Loucy (cell line): ENCODE measurements at regions not wholly inside any gene's neighbourhood (a gene's known extent, or its start where the extent isn't known, plus 50 kb on each side); places are given as distances from the start of the nearest gene placed in this dataset.

Experiments used
- H2AFZ ChIP-seq: fragments of 200-600 bp; sonication (generic); 2 replicates; pipeline ENCODE4 v1.6.0; 2016; ENCODE audit warnings: antibody characterized with exemption, mild to moderate bottlenecking, low read length, moderate library complexity
- H3F3A ChIP-seq: fragments of 200-600 bp; 2 replicates; pipeline ENCODE4 v1.6.0; 2016; ENCODE audit warnings: antibody characterized with exemption, low read depth, mild to moderate bottlenecking
- H3K27me3 ChIP-seq: fragments of 200-600 bp; sonication (generic); 2 replicates; pipeline ENCODE4 v1.6.1; 2014; ENCODE audit warnings: low read length, mild to moderate bottlenecking; ENCODE audit not compliant: insufficient read depth, poor library complexity, severe bottlenecking
- H3K36me3 ChIP-seq: fragments of 200-600 bp; sonication (generic); 2 replicates; pipeline ENCODE4 v1.6.1; 2016; ENCODE audit warnings: low read length; ENCODE audit not compliant: insufficient read depth
- H3K4me1 ChIP-seq: fragments of 200-600 bp; sonication (generic); 2 replicates; pipeline ENCODE4 v1.5.1; 2014; ENCODE audit warnings: low read length, mild to moderate bottlenecking; ENCODE audit not compliant: insufficient read depth, poor library complexity, severe bottlenecking
- H3K4me2 ChIP-seq: fragments of 200-600 bp; sonication (generic); 2 replicates; pipeline ENCODE4 v1.6.0; 2014; ENCODE audit warnings: antibody characterized with exemption, low read length, low read depth, mild to moderate bottlenecking; ENCODE audit not compliant: poor library complexity, severe bottlenecking
- H3K4me3 ChIP-seq: fragments of 200-600 bp; sonication (generic); 2 replicates; pipeline ENCODE4 v1.5.1; 2014; ENCODE audit warnings: low read length, mild to moderate bottlenecking, mixed read lengths; ENCODE audit not compliant: poor library complexity, severe bottlenecking
- H3K79me2 ChIP-seq: fragments of 200-600 bp; sonication (generic); 2 replicates; pipeline ENCODE4 v1.6.1; 2014; ENCODE audit warnings: low read length; ENCODE audit not compliant: insufficient read depth
- H3K9ac ChIP-seq: fragments of 200-600 bp; sonication (generic); 2 replicates; pipeline ENCODE4 v1.6.0; 2014; ENCODE audit warnings: mild to moderate bottlenecking, low read depth, low read length, moderate library complexity; ENCODE audit not compliant: poor library complexity, severe bottlenecking
- H3K9me2 ChIP-seq: fragments of 200-600 bp; sonication (generic); replicated peaks from 2 replicates; pipeline ENCODE4 v1.6.1; 2016; ENCODE audit warnings: low read depth, low read length, mixed read lengths
- H3K9me3 ChIP-seq: fragments of 200-600 bp; sonication (generic); 2 replicates; pipeline ENCODE4 v1.6.1; 2014; ENCODE audit warnings: mild to moderate bottlenecking, antibody characterized with exemption, low read length, low read depth; ENCODE audit not compliant: insufficient read depth
- H4K20me1 ChIP-seq: fragments of 200-600 bp; sonication (generic); 2 replicates; pipeline ENCODE4 v1.6.0; 2014; ENCODE audit warnings: antibody characterized with exemption, low read length, mild to moderate bottlenecking; ENCODE audit not compliant: insufficient read depth, poor library complexity, severe bottlenecking
- EZH2phosphoT487 ChIP-seq: fragments of 200-600 bp; IDR thresholded peaks from 2 replicates; pipeline ENCODE4 v1.6.1; 2018; ENCODE audit warnings: antibody characterized with exemption, mild to moderate bottlenecking, moderate library complexity, borderline replicate concordance
- TF ChIP-seq, protein P1 (sequence below): fragments of 200-600 bp; sonication (generic); conservative IDR thresholded peaks from 2 replicates; pipeline ENCODE4 v1.5.1; 2014; ENCODE audit warnings: mild to moderate bottlenecking, antibody characterized with exemption, low read length

DNA sequence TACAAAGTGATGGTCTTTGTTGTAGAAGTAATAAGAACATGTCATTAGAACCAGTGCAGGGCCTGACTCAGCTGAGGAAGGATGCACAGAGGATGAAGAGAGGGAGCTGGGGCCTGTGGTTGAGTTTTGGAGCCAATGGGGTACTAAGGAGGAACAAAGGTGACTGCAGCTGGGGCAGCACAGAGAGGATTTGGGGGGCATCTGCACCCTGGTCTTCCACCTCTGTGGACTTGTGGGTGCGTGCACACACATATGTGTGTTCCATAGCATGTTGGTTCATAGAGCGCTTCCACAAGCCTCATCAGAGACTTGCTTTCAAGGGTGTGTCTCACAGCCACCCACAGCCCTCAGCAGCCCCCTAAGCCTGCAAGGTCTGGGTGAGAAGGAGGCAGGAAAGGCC, 650.3 kb upstream of the MGMT start:
- no peaks in the 10 kb centered on the region for H4K20me1 ChIP-seq
- H3K4me3 ChIP-seq = no peak overlapping the region
- H3K9me3 ChIP-seq = no peaks in the 10 kb centered on the region
- H3K4me1 ChIP-seq = no peaks in the 10 kb centered on the region
- no peaks in the 10 kb centered on the region for H3K9me2 ChIP-seq
- no peaks in the 10 kb centered on the region for H3F3A ChIP-seq
- no peaks in the 10 kb centered on the region for H3K79me2 ChIP-seq
- TF ChIP-seq, protein P1, sequence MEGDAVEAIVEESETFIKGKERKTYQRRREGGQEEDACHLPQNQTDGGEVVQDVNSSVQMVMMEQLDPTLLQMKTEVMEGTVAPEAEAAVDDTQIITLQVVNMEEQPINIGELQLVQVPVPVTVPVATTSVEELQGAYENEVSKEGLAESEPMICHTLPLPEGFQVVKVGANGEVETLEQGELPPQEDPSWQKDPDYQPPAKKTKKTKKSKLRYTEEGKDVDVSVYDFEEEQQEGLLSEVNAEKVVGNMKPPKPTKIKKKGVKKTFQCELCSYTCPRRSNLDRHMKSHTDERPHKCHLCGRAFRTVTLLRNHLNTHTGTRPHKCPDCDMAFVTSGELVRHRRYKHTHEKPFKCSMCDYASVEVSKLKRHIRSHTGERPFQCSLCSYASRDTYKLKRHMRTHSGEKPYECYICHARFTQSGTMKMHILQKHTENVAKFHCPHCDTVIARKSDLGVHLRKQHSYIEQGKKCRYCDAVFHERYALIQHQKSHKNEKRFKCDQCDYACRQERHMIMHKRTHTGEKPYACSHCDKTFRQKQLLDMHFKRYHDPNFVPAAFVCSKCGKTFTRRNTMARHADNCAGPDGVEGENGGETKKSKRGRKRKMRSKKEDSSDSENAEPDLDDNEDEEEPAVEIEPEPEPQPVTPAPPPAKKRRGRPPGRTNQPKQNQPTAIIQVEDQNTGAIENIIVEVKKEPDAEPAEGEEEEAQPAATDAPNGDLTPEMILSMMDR = no peak
- no peak for TF ChIP-seq EZH2phosphoT487
- H2AFZ ChIP-seq = no peak overlapping the region
- H3K9ac ChIP-seq = no peak overlapping the region
- H3K36me3 ChIP-seq = no peaks in the 10 kb centered on the region
- no peak overlapping the region for H3K4me2 ChIP-seq
- H3K27me3 ChIP-seq = no peaks in the 10 kb centered on the region

DNA sequence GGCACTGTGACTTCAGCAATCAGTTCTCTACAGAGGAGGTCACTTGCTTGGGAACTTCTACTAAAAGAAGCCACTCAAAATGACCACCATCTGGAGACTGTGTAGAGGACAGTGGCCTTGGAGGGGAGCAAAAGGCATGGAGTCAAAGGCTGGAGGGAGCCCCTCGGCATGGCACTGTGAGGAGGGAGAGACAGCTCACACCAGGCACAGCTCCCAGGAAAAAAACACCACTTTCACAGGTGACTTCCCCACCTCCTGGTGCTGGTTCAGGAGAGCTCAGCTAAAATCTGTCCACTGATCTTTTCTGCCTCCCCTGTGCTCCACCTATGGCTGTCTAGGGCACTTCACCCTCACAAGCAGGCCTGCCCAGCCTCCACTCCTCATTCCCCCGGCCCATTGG, 649.4 kb upstream of the MGMT start:
- no peak overlapping the region for H3K4me2 ChIP-seq
- H3K79me2 ChIP-seq = no peaks in the 10 kb centered on the region
- no peaks in the 10 kb centered on the region for H3K9me3 ChIP-seq
- H2AFZ ChIP-seq = no peak overlapping the region
- H3K4me3 ChIP-seq = no peak overlapping the region
- TF ChIP-seq, protein P1 = no peak
- no peak for TF ChIP-seq EZH2phosphoT487
- H3K4me1 ChIP-seq = no peaks in the 10 kb centered on the region
- H3K27me3 ChIP-seq = no peaks in the 10 kb centered on the region
- no peak overlapping the region for H3K9ac ChIP-seq
- H3F3A ChIP-seq = no peaks in the 10 kb centered on the region
- no peaks in the 10 kb centered on the region for H3K36me3 ChIP-seq
- no peaks in the 10 kb centered on the region for H4K20me1 ChIP-seq
- no peaks in the 10 kb centered on the region for H3K9me2 ChIP-seq

DNA sequence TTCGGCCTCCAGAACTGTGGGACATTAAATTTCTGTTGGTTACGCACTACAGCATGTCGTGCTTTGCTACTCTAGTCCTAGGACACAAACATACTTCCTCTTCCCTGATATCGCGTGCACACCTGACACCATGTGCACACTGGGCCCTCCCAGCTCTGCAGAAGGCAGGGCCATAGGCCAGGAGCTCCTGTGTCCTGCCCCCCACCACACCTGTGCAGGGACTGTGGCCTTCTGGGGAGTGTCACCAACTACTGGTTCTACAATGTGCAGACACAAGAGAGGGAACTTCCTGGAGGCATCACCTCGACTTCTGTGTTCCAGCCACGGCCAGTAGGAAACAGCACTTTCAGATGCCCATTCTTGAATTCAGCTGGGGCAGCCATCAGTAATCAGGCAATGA, 646.4 kb upstream of the MGMT start:
- H3K9ac ChIP-seq = no peak overlapping the region
- no peak overlapping the region for H3K4me2 ChIP-seq
- no peak for TF ChIP-seq EZH2phosphoT487
- TF ChIP-seq, protein P1 = no peak
- no peaks in the 10 kb centered on the region for H3F3A ChIP-seq
- no peak overlapping the region for H2AFZ ChIP-seq
- H3K4me1 ChIP-seq = no peaks in the 10 kb centered on the region
- no peaks in the 10 kb centered on the region for H3K36me3 ChIP-seq
- H3K27me3 ChIP-seq = no peaks in the 10 kb centered on the region
- H3K9me2 ChIP-seq = no peaks in the 10 kb centered on the region
- no peaks in the 10 kb centered on the region for H4K20me1 ChIP-seq
- H3K79me2 ChIP-seq = no peaks in the 10 kb centered on the region
- H3K4me3 ChIP-seq = no peak overlapping the region
- H3K9me3 ChIP-seq = no peaks in the 10 kb centered on the region
